ENCODE measurements at regions not wholly inside any gene's neighbourhood (a gene's known extent, or its start where the extent isn't known, plus 50 kb on each side); places are given as distances from the start of the nearest gene placed in this dataset.
"Not testable (repeated sequence)": the region's sequence is repeated elsewhere in the genome, so short reads cannot be mapped to it uniquely, and the experiment has no call there.

DNA sequence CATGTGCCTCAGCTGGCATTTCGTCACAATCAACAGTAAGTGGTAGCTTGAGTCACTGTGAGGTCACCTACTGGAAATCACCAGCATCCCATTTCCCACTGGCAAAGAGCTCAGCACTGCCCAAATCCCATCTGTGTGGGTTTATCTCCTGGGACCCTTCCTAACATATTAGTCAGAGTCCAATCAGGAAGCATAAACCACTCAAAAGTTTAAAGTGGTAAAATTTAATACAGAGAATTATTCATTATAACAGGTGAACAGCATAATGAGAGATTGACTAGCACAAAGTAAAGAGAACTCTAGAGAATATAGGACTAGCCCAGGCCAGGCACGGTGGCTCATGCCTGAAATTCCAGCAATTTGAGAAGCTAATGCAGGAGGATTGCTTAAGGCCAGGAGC lies 107.1 kb upstream of the TP53BP2 start:
- DNase-seq, result not testable (repeated sequence)

DNA sequence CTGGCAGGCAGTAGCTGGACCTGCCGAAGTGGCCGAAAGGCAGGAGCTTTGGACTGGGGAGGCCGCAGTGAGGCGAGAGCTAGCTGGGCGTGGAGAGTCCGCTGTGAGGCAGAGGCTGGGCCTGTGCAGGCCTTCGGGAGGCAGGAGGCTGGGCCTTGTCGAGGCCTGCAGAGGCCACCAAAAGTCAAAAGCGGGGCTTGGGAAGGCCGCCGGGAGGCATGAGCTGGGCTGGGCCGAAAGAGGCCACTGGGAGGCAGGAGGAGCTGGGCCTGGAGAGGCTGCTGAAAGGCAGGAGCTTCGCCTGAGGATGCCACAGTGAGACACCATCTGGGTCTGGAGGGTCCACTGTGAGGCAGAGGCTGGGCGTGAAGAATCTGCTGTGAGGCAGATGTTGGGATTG lies 105.8 kb upstream of the TP53BP2 start:
- DNase-seq, result not testable (repeated sequence)

DNA sequence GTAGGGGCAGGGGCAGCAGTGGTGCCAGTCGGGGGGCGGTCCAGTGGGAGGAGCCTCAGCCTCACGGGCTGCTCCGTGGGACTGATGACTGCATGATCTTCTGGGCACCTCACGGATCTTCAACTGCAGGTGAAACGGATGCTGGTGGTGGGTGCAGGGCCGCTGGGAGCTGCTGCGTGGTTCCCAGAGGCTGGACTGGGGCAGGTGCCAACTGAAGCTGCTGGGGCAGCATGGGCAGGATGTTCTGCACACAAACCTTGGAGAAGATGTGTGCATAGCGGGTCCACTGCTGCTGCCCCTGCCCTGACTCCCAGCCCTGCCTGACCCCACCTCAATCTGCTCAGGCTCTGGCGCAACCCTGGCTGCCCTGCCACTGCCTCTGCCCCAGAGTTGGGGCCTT lies 104.2 kb upstream of the TP53BP2 start:
- not testable (repeated sequence) for DNase-seq

DNA sequence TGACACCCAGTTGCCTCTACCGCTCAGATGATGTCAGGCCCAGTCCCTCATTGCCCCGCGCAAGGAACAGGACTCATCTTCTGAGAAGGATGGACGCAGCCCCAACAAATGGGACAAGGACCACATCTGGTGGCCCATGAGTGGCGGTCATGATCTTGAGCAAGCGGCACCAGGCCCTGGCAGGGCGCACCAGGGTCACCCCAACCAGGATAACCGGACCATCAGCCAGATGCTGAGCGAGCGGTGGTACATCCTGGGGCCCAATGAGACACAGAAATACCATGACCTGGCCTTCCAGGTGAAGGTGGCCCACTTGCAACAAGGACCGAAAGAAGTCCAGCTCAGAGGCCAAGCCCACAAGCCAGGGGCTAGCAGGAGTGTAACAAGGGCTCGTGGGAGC lies 102.3 kb upstream of the TP53BP2 start:
- DNase-seq, result not testable (repeated sequence)

DNA sequence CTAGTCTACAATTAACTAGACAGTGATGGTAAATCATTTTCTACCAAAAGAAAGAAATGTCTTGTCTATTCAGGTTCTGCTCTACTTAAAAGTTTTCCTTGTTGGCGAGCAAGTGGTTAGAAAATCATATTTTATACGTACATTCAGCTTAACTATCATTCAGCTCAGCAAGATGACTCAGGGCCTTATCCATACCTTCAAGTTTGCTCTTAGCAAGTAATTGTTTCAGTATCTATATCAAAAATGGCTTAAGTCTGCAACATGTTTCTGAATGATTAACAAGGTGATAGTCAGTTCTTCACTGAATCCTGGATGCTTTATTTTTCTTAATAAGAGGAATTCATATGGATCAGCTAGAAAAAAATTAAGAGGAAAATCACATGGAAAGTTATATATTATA lies 90.8 kb upstream of the TP53BP2 start:
- not testable (repeated sequence) for DNase-seq

DNA sequence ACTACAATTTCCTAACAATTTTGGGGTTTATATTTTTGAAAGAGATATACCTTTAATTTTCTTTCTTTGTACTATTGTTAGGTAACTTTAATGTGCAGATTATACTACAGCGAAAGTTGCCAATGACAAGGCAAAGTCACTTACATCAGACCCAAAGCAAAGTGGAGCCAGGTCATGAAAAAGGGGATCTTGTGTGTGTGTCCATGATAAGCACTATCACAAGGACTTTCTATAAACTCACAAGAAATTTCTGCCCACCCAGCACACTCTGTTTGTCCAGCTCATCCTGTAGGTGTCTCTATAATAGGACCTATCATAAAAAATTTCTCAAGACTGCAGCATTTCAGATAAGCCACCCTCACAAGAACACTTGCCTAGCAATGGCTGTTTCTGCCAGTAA lies 85.7 kb upstream of the TP53BP2 start:
- peak; percentile 82 for DNase-seq

DNA sequence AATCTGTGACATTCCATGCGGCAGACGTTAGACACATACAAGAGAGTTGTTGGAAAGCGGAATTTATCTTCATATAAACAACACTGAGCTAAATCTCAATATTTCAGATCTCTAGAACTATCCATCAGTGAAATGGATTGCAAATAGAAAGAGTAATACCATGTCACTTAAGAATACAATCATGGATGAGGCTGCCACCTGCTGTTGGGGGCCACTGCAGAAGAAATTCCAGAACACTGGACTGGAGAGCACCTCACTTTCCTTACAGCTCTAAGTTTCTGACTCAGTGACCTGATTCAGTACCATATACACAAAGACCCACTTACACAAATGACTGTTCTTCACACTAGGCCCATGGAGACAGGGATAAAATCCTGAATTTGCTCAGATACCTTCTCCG lies 75.1 kb upstream of the TP53BP2 start:
- DNase-seq, result not testable (repeated sequence)

DNA sequence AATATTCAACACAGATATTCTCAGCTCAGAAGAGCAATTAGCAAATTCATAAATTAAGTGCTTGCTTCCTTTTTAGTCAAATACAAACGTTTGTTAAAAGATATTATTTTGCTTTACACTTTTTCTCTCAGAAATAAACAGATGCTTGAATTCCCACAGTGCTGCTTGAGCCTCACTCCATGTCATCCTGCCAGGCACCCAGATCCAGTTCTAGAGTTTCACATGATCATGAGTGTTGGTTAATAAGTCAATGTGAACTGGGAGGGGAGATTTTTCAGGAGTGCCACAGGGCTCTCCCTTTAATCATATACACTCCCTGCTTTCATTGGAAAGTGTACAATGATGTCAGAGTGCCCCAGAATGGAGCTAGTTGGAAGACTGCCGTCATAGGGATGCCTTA lies 69.7 kb upstream of the TP53BP2 start:
- DNase-seq, result not testable (repeated sequence)

DNA sequence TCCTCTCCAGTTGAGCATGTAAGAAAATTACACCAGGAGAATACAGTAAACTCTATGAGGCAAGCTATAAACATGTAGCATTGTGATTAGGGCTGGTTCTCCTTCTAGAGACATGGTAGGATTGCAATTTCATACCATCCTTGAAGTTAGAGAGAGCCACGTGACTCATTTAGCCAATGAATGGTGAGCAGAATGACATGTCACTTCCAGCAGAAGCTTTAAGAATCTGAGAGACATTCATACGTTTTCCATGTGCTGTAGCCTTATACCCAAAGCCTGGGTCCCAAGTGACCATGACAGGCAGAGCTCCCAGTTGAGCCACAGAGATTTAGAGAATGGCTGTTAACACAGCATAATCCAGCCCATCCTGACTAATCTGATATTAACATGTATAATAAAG lies 68.0 kb upstream of the TP53BP2 start:
- peak; percentile 12 for DNase-seq

DNA sequence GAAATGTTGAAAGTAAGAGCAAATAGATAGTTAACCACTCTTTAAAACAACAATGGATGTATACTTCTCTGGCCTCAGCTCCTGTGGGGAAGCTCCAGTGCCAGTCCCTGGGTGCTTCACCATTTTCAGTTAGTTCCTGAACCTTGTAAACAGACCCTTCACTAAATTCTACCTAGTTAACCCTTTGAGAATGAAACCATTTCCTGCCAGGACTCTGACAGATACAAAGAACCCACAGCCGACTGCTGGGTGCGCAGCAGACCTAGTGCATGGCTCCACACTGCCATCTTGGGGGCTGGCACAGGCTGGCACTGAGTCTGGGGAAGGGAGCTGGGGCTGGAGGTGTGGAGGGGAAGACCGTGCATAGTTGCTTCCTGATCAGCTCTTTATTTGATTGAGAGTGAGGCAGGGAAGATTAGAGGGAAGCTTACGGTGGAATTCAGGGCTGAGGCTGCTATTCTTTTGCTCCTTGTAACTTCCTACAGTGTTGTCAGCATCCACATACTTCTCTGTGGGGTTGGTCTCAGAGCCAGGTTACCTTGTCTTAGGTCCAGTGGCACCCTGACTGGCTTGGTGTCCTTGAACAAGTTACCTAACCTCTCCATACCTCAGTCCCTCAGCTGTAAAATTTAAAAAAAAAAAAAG lies 62.3 kb upstream of the TP53BP2 start:
- DNase-seq, result not testable (repeated sequence)

DNA sequence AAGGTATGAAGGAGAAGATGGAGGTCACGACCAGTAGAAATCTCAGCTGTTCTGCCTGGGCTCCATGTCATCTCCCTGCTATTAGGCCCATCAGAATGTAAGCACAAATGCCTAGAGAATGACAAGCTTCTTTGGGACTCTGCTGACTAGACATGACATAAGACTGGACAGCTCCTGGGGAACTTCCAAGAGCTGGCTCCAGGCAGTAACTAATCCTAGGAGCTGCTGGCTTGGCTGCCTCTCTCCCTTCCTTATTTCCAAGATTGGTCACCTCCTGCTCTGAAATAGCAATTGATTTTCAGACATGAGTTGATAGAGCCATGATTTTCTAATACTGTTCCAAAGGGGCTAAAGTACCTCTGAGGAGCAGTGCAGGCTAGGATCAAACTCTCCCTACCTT lies 57.5 kb upstream of the TP53BP2 start:
- not testable (repeated sequence) for DNase-seq

DNA sequence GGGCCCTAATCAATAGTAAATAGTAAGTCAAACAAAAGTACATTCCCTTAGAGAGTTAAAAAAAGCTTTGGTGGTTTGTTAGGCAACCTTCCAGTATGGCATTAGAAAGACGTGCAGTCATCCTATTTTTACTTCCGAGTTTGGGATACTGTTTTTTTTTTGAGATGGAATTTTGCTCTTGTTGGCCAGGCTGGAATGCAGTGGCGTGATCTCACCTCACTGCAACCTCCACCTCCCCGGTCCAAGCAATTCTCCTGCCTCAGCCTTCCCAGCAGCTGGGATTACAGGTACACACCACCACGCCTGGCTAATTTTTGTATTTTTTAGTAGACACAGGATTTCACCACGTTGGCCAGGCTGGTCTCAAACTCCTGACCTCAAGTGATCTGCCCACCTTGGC lies 54.0 kb upstream of the TP53BP2 start:
- not testable (repeated sequence) for DNase-seq

DNA sequence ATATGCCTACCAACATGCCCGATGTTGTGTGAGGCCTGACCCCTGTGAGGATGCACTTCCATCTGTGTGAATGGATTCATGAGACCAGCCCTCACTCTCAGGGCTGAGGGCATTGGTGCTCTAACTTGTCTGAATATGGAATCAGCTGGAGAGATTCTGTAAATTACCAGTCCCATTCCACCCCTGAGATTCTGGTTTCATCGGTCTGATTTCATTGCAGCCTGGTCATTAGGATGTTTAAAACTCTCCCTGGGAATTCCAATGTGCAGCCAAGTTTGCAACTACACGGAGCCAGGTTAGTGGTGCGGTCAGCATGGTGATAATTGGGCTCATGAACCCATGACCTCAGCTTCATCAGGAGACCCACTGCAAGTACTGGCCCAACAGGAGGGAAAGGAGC lies 51.4 kb upstream of the TP53BP2 start:
- DNase-seq, result not testable (repeated sequence)

DNA sequence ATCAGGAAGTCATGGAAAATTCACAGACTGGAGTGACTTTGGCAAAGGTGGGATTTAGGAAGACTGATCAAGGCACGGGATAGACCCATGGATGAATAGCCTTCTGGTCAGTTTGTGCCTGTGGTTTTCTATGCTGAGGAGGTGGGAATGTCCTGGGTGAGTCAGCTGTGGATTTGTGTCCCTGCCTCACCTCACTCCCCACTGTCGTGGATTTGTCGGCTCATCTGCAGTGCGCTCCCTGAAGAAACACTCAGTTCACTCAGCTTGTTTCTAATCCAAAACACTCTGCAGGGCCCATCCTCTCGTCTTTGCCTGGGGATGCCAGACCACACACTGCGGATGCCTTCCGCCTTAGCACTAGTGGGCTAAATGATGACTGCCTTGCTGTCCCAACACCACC lies 50.2 kb upstream of the TP53BP2 start:
- DNase-seq, result not testable (repeated sequence)
